HCT116 (cell line): ENCODE measurements at regions not wholly inside any gene's neighbourhood (a gene's known extent, or its start where the extent isn't known, plus 50 kb on each side); places are given as distances from the start of the nearest gene placed in this dataset.

ENCODE experiments used
- ATAC-seq: fragments of 200-7000 bp; cut with Tn5 transposase; 2 replicates; pipeline ENCODE4 v1.9.1; 2020; ENCODE audit warnings: mild to moderate bottlenecking, moderate library complexity
- BruUV-seq: library from RNA; stranded (reverse); fragments of 400-500 nt; replicated peaks from 2 replicates; lab custom pipeline; 2021; lab: Mats Ljungman, UMichigan
- CTCF ChIA-PET: fragments of 300-600 bp; sonication (Branson Sonifier 250); formaldehyde crosslinking; loops from one replicate; lab custom pipeline; 2021; ENCODE audit warnings: antibody characterized with exemption; lab: Charles Lee
- POLR2A ChIA-PET: fragments of 300-600, 350-600 bp; sonication (Branson Sonifier 250); formaldehyde crosslinking; loops from one replicate; lab custom pipeline; 2021; ENCODE audit warnings: antibody characterized with exemption; lab: Charles Lee
- RAD21 ChIA-PET, 2 experiments: fragments of 300-600 bp; sonication (Branson Sonifier 250); formaldehyde crosslinking; loops; one replicate each; lab custom pipeline; 2023; ENCODE audit warnings: low total read pairs in 2 of 2; ENCODE audit not compliant: uncharacterized antibody in 2 of 2, unreplicated experiment in 2 of 2, low non-redundant PET in 1 of 2; lab: Charles Lee
- DNase-seq: peaks from one replicate; pipeline ENCODE4 v3.0.0-alpha.2; 2010; ENCODE audit warnings: low read depth, low spot score
- H2AFZ ChIP-seq: fragments of 200-600 bp; shearing (Covaris generic), sonication (generic); 2 replicates; pipeline ENCODE4 v1.6.1; 2017; ENCODE audit warnings: low read depth, mixed run types, mixed read lengths, antibody characterized with exemption, low read length; ENCODE audit not compliant: poor library complexity, severe bottlenecking
- H3K27ac ChIP-seq: 2 replicates; pipeline ENCODE4 v1.5.1; 2012; ENCODE audit warnings: low read depth, low read length
- H3K27me3 ChIP-seq: fragments of 200-600 bp; sonication (generic); 2 replicates; pipeline ENCODE4 v1.6.1; 2016; ENCODE audit warnings: mixed run types, low read length, mixed read lengths; ENCODE audit not compliant: insufficient read depth
- H3K36me3 ChIP-seq, 2 experiments: fragments of 200-500 bp in 1 of 2; fragments of 200-600 bp in 1 of 2; sonication (Bioruptor generic) in 1 of 2; sonication (generic) in 1 of 2; 2 replicates each; pipeline versions ENCODE4 v1.5.1 to v1.6.1; 2014 to 2016; ENCODE audit warnings: low read length in 2 of 2, inconsistent platforms in 1 of 2, mixed read lengths in 1 of 2, mixed run types in 1 of 2; ENCODE audit not compliant: insufficient read depth in 2 of 2, control insufficient read depth in 1 of 2
- H3K4me1 ChIP-seq, 2 experiments: fragments of 200-600 bp in 1 of 2; sonication (generic) in 1 of 2; 2 replicates each; pipeline versions ENCODE4 v1.5.1 to v1.6.1; 2012 to 2017; ENCODE audit warnings: low read length in 2 of 2, inconsistent platforms in 1 of 2, mild to moderate bottlenecking in 1 of 2, mixed read lengths in 1 of 2, mixed run types in 1 of 2, moderate library complexity in 1 of 2; ENCODE audit not compliant: insufficient read depth in 2 of 2, control insufficient read depth in 1 of 2
- H3K4me2 ChIP-seq: fragments of 200-600 bp; sonication (generic); 2 replicates; pipeline ENCODE4 v1.6.1; 2017; ENCODE audit warnings: mixed run types, low read length, mixed read lengths
- H3K4me3 ChIP-seq, 2 experiments: fragments of 200-600 bp in 1 of 2; sonication (generic) in 1 of 2; replicated peaks in 1 of 2; 2 replicates each; pipeline ENCODE4 v1.5.1; 2011 to 2016; ENCODE audit warnings: low read length in 2 of 2, control low read depth in 1 of 2, low read depth in 1 of 2, mild to moderate bottlenecking in 1 of 2, mixed read lengths in 1 of 2, mixed run types in 1 of 2
- H3K79me2 ChIP-seq: fragments of 200-600 bp; sonication (generic); 2 replicates; pipeline ENCODE4 v1.6.1; 2017; ENCODE audit warnings: mild to moderate bottlenecking, mixed run types, low read length, moderate library complexity, mixed read lengths; ENCODE audit not compliant: insufficient read depth
- H3K9ac ChIP-seq: fragments of 200-600 bp; sonication (generic); 2 replicates; pipeline ENCODE4 v1.6.1; 2016; ENCODE audit warnings: low read length, mixed read lengths
- H3K9me2 ChIP-seq: fragments of 200-600 bp; sonication (generic), shearing (Covaris generic); 2 replicates; pipeline ENCODE4 v1.6.1; 2017; ENCODE audit warnings: mixed run types, mild to moderate bottlenecking, moderate library complexity; ENCODE audit not compliant: insufficient read depth
- H3K9me3 ChIP-seq, 2 experiments: fragments of 200-500 bp in 1 of 2; fragments of 200-600 bp in 1 of 2; sonication (Bioruptor generic) in 1 of 2; sonication (generic) in 1 of 2; 2 replicates each; pipeline ENCODE4 v1.6.1; 2014 to 2017; ENCODE audit warnings: low read length in 2 of 2, mixed read lengths in 2 of 2, inconsistent platforms in 1 of 2, low read depth in 1 of 2, mild to moderate bottlenecking in 1 of 2, mixed run types in 1 of 2, moderate library complexity in 1 of 2; ENCODE audit not compliant: control insufficient read depth in 1 of 2, insufficient read depth in 1 of 2
- H4K20me1 ChIP-seq: fragments of 200-600 bp; sonication (generic), shearing (Covaris generic); 2 replicates; pipeline ENCODE4 v1.6.1; 2017; ENCODE audit warnings: mixed run types, mild to moderate bottlenecking, moderate library complexity; ENCODE audit not compliant: insufficient read depth
- ATF3 ChIP-seq: IDR thresholded peaks from 2 replicates; pipeline ENCODE4 v1.6.1; 2012
- CTCF ChIP-seq, 3 experiments: fragments of 200-600 bp in 1 of 3; sonication (generic) in 1 of 3; IDR thresholded peaks in 2 of 3; conservative IDR thresholded peaks in 1 of 3; 2 replicates each; pipeline ENCODE4 v1.5.1; 2012 to 2017; ENCODE audit warnings: low read depth in 2 of 3, low read length in 2 of 3, antibody characterized with exemption in 1 of 3, borderline replicate concordance in 1 of 3, control low read depth in 1 of 3, mild to moderate bottlenecking in 1 of 3, mixed read lengths in 1 of 3, mixed run types in 1 of 3, moderate library complexity in 1 of 3; ENCODE audit not compliant: insufficient read depth in 1 of 3
- EGR1 ChIP-seq: IDR thresholded peaks from 2 replicates; pipeline ENCODE4 v1.6.1; 2012; ENCODE audit warnings: low read depth
- ELF1 ChIP-seq: IDR thresholded peaks from 2 replicates; pipeline ENCODE4 v1.6.1; 2012; ENCODE audit warnings: low read depth, borderline replicate concordance
- EZH2phosphoT487 ChIP-seq: fragments of 200-600 bp; IDR thresholded peaks from 2 replicates; pipeline ENCODE4 v1.6.1; 2018; ENCODE audit warnings: antibody characterized with exemption, borderline replicate concordance
- SP1 ChIP-seq: IDR thresholded peaks from 2 replicates; pipeline ENCODE4 v1.6.1; 2012; ENCODE audit warnings: low read depth
- TCF7L2 ChIP-seq: IDR thresholded peaks from 2 replicates; pipeline ENCODE4 v1.7.0; 2011; ENCODE audit warnings: borderline replicate concordance, inconsistent platforms; ENCODE audit not compliant: insufficient read depth, insufficient read length; ENCODE audit errors: extremely low read depth
- ZFX ChIP-seq: fragments of 450-650 bp; IDR thresholded peaks from 2 replicates; pipeline ENCODE4 v1.6.1; 2017
- intact Hi-C: fragments of 100-400 bp; cut with micrococcal nuclease; formaldehyde crosslinking; loops from 2 replicates; pipeline ENCODE4 v1.10.0; 2022

- POLR2A ChIA-PET = no interaction called here
- H3K36me3 ChIP-seq = no peaks in the 10 kb centered on the region
- no peaks in the 10 kb centered on the region for H3K9me3 ChIP-seq
- ATAC-seq (no peak), DNase-seq (no peak)
- intact Hi-C loops = no loop called here
- H3K4me1 ChIP-seq = peaks cover 2 to 23% of the 10 kb centered on the region in 2 experiments; a peak in 2 of 4 replicates
- no peak overlapping the region for H3K9ac ChIP-seq
- BruUV-seq = no TSS peak
- H3K9me2 ChIP-seq = no peaks in the 10 kb centered on the region
- no peak for TF ChIP-seq EGR1
- TF ChIP-seq ELF1 = no peak
- TF ChIP-seq TCF7L2 = no peak
- TF ChIP-seq ZFX = no peak
- TF ChIP-seq ATF3 = no peak
- no peak for TF ChIP-seq EZH2phosphoT487
- TF ChIP-seq CTCF (IDR thresholded peaks at IDR 0.05 in 2 of 3, conservative IDR thresholded peaks at IDR 0.05 in 1 of 3; ENCODE audit: borderline replicate concordance in 1 of 3, insufficient read depth in 1 of 3, low read depth in 2 of 3, low read length in 2 of 3) = no peak
- TF ChIP-seq SP1 = no peak
- TF ChIP-seq, all 23 proteins: peak for 0
- Histone ChIP-seq H3K4me2 (no peak overlapping the region), H3K27me3 (no peaks in the 10 kb centered on the region), H2AFZ (no peak overlapping the region), H3K4me3 (no peak overlapping the region), H3K27ac (no peak overlapping the region), H4K20me1 (no peaks in the 10 kb centered on the region), H3K79me2 (no peaks in the 10 kb centered on the region)
- ChIA-PET CTCF (interaction anchor here (0.9 to 1.1 kb wide), 2 partner anchors 41 to 130 kb away, joined by 5 read pairs; no protein-coding TSS in a partner anchor), RAD21 (no interaction called here)
Measured at GRCh38 chr17:78291944-78292910, 60.8 kb downstream of the TMEM235 start.
